ENCODE measurements at regions not wholly inside any gene's neighbourhood (a gene's known extent, or its start where the extent isn't known, plus 50 kb on each side); places are given as distances from the start of the nearest gene placed in this dataset.
"Not testable (repeated sequence)": the region's sequence is repeated elsewhere in the genome, so short reads cannot be mapped to it uniquely, and the experiment has no call there.

DNA sequence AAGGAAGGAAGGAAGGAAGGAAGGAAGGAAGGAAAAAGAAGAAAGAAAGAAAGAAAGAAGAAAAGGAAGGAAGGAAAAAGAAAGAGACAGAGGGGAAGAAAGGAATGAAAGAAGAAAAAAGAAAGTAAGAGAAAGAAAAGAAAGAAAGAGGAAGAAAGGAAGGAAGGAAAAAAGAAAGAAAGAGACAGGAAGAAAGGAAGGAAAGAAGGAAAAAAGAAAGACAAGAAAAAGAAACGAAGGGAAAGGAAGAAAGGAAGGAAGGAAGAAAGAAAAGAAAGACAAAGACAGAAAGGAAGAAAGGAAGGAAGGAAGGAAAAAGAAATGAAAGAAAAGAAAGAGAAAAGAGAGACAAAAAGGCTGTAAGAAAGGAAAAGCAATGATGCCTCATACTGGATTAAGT, 101.1 kb upstream of the PPP2R3B start:
- Histone ChIP-seq H3K36me3 (replicated peaks; ENCODE audit: low read depth, low read length) (no peaks in the 10 kb centered on the region), H3K9ac (ENCODE audit: low read length) (no peak overlapping the region)
- TF ChIP-seq, protein P1, sequence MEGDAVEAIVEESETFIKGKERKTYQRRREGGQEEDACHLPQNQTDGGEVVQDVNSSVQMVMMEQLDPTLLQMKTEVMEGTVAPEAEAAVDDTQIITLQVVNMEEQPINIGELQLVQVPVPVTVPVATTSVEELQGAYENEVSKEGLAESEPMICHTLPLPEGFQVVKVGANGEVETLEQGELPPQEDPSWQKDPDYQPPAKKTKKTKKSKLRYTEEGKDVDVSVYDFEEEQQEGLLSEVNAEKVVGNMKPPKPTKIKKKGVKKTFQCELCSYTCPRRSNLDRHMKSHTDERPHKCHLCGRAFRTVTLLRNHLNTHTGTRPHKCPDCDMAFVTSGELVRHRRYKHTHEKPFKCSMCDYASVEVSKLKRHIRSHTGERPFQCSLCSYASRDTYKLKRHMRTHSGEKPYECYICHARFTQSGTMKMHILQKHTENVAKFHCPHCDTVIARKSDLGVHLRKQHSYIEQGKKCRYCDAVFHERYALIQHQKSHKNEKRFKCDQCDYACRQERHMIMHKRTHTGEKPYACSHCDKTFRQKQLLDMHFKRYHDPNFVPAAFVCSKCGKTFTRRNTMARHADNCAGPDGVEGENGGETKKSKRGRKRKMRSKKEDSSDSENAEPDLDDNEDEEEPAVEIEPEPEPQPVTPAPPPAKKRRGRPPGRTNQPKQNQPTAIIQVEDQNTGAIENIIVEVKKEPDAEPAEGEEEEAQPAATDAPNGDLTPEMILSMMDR (IDR thresholded peaks at IDR 0.05; ENCODE audit: low read depth, low read length), result no peak
- no peak for TF ChIP-seq EZH2phosphoT487 (IDR thresholded peaks at IDR 0.05; ENCODE audit: low read depth)

DNA sequence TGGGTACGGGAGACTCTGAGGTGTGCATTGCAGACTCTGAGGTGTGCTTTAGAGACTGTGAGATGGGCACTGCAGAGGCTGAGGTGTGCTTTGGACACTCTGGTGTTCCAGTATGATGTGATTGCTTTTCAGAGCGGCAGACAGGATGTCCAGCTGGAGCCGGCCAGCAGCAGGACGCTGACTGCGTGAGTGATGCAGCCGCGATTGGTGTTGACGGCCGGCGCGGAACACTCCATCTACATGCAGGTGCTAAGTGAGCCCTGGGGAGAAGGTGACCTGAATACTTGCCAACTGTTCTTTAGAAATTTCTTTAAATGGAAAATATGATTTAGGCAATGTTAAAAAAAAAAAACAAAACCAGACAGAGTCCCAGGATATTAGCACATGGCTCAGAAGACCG, 103.1 kb upstream of the PPP2R3B start:
- Histone ChIP-seq H3K79me2 (ENCODE audit: low read length) (no peaks in the 10 kb centered on the region), H3K36me3 (replicated peaks; ENCODE audit: low read depth, low read length) (no peaks in the 10 kb centered on the region), H3K9me3 (ENCODE audit: insufficient read depth, low read length) (no peaks in the 10 kb centered on the region), H4K20me1 (ENCODE audit: insufficient read depth, low read length) (no peaks in the 10 kb centered on the region), H3K9ac (ENCODE audit: low read length) (no peak overlapping the region), H3K27ac (ENCODE audit: low read length) (no peak overlapping the region), H3K4me2 (ENCODE audit: low read length) (no peak overlapping the region), H3K4me1 (ENCODE audit: low read length) (no peaks in the 10 kb centered on the region), H3K4me3 (ENCODE audit: low read length) (no peak overlapping the region), H2AFZ (ENCODE audit: low read depth, low read length) (no peak overlapping the region), H3K27me3 (ENCODE audit: low read depth, low read length) (no peaks in the 10 kb centered on the region)
- no peak for TF ChIP-seq EZH2phosphoT487 (IDR thresholded peaks at IDR 0.05; ENCODE audit: low read depth)
- TF ChIP-seq, protein P1 (IDR thresholded peaks at IDR 0.05; ENCODE audit: low read depth, low read length), result no peak

More for the DNA sequence above, 101.1 kb upstream of the PPP2R3B start:
- H3K4me1 ChIP-seq (ENCODE audit: low read length), result no peaks in the 10 kb centered on the region
- H3K4me2 ChIP-seq (ENCODE audit: low read length), result no peak overlapping the region
- H3K27ac ChIP-seq (ENCODE audit: low read length), result no peak overlapping the region
- no peak overlapping the region for H2AFZ ChIP-seq (ENCODE audit: low read depth, low read length)
- H3K79me2 ChIP-seq (ENCODE audit: low read length), result no peaks in the 10 kb centered on the region
- no peaks in the 10 kb centered on the region for H4K20me1 ChIP-seq (ENCODE audit: insufficient read depth, low read length)
- H3K9me3 ChIP-seq (ENCODE audit: insufficient read depth, low read length), result 0 out of 2 replicates have a peak, but pooled peaks cover 4% of the 10 kb centered on the region
- H3K4me3 ChIP-seq (ENCODE audit: low read length), result no peak overlapping the region
- no peaks in the 10 kb centered on the region for H3K27me3 ChIP-seq (ENCODE audit: low read depth, low read length)

DNA sequence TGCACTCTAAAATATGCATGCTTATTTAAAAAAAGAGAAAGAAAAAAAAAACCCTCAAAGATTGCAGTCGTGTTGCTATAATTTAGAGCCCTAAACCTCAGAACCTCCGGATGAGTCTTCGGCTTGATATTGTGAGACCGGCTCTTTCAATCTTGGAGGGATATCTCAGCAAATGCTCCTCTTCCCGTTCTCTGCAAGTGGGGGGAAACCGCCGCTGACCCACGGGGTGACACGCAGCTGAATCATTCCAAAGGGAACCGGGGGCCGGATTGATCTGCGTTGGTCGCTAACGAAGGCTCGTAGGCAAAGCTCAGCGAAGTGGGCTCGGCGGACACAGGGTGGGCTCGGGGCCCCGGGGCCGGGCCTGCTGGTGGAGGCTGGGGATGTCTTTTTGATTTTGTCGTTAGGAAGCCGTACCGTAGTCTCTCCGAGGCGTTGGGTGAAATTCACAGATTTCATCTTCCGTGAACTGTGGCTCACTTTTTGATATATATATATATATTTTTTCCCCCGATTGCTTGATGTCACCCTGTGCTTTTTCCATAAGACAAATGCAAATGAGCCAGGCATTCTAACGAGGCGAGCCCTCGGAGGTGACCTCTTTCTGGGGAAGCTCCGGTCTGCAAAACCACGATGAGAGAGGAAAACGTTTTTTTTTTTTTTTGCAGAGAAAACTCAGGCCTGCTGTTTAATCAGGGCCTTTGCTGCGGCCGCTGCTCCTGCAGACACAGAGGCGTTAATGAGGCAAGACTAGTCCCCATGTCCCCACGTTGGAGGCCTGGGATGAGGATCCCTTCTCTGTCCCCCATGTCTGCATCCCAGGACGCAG, 110.7 kb upstream of the PPP2R3B start:
- Histone ChIP-seq H3K4me1 (ENCODE audit: low read length) (no peaks in the 10 kb centered on the region), H3K4me3 (ENCODE audit: low read length) (no peak overlapping the region), H3K4me2 (ENCODE audit: low read length) (no peak overlapping the region), H3K79me2 (ENCODE audit: low read length) (no peaks in the 10 kb centered on the region), H2AFZ (ENCODE audit: low read depth, low read length) (no peak overlapping the region), H4K20me1 (ENCODE audit: insufficient read depth, low read length) (no peaks in the 10 kb centered on the region), H3K36me3 (replicated peaks; ENCODE audit: low read depth, low read length) (no peaks in the 10 kb centered on the region), H3K9ac (ENCODE audit: low read length) (no peak overlapping the region), H3K9me3 (ENCODE audit: insufficient read depth, low read length) (no peaks in the 10 kb centered on the region), H3K27ac (ENCODE audit: low read length) (no peak overlapping the region), H3K27me3 (ENCODE audit: low read depth, low read length) (no peaks in the 10 kb centered on the region)
- no peak for TF ChIP-seq EZH2phosphoT487 (IDR thresholded peaks at IDR 0.05; ENCODE audit: low read depth)
- TF ChIP-seq, protein P1 (IDR thresholded peaks at IDR 0.05; ENCODE audit: low read depth, low read length), result no peak

DNA sequence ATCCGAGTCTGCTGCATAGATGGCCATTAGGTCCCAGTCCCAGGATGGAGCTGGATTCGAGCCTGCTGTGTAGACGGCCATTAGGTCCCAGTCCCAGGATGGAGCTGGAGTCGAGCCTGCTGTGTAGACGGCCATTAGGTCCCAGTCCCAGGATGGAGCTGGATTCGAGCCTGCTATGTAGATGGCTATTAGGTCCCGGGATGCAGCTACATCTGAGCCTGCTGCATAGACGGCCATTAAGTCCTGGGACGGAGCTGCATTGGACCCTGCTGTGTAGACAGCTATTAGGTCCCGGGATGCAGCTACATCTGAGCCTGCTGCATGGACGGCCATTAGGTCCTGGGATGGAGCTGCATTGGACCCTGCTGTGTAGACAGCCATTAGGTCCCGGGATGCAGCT, 112.2 kb upstream of the PPP2R3B start:
- not testable (repeated sequence) for H3K27me3 ChIP-seq (ENCODE audit: low read depth, low read length); H3K4me2 ChIP-seq (ENCODE audit: low read length); H3K4me1 ChIP-seq (ENCODE audit: low read length); H3K27ac ChIP-seq (ENCODE audit: low read length); H3K9me3 ChIP-seq (ENCODE audit: insufficient read depth, low read length); H3K4me3 ChIP-seq (ENCODE audit: low read length); H3K79me2 ChIP-seq (ENCODE audit: low read length); H2AFZ ChIP-seq (ENCODE audit: low read depth, low read length); H4K20me1 ChIP-seq (ENCODE audit: insufficient read depth, low read length); H3K36me3 ChIP-seq (replicated peaks; ENCODE audit: low read depth, low read length); H3K9ac ChIP-seq (ENCODE audit: low read length)
